Natural killer cell (primary cell): ENCODE measurements at regions not wholly inside any gene's neighbourhood (a gene's known extent, or its start where the extent isn't known, plus 50 kb on each side); places are given as distances from the start of the nearest gene placed in this dataset.

Source experiments
- ATAC-seq, 3 donors: fragments of 150-1000 bp in 2 of 3; fragments of 200-7000 bp in 1 of 3; cut with Tn5 transposase; 1 replicate in 1 of 3; 2 replicates in 2 of 3; pipeline ENCODE4 v1.10.0; 2021; ENCODE audit warnings: mild to moderate bottlenecking in 2 of 3, moderate library complexity in 2 of 3
- DNase-seq, 2 donors: peaks; one replicate each; pipeline versions ENCODE4 v3.0.0 to v3.0.0-alpha.2; 2013 to 2021; ENCODE audit warnings: mixed read lengths in 1 of 2
- H3K27ac ChIP-seq: one replicate; pipeline ENCODE4 v1.5.1; 2013; ENCODE audit warnings: mild to moderate bottlenecking, low read length
- H3K27me3 ChIP-seq: one replicate; pipeline ENCODE4 v1.6.1; 2013; ENCODE audit warnings: low read length; ENCODE audit not compliant: control insufficient read depth, insufficient read depth
- H3K36me3 ChIP-seq: one replicate; pipeline ENCODE4 v1.6.1; 2013; ENCODE audit warnings: low read length; ENCODE audit not compliant: control insufficient read depth, insufficient read depth
- H3K4me1 ChIP-seq: one replicate; pipeline ENCODE4 v1.6.1; 2013; ENCODE audit warnings: low read length; ENCODE audit not compliant: control insufficient read depth, insufficient read depth
- H3K4me3 ChIP-seq: one replicate; pipeline ENCODE4 v1.5.1; 2013; ENCODE audit warnings: low read length
- H3K9me3 ChIP-seq: one replicate; pipeline ENCODE4 v1.6.1; 2013; ENCODE audit warnings: low read length; ENCODE audit not compliant: control insufficient read depth, insufficient read depth
- H3K27ac Mint-ChIP-seq, 2 donors: one replicate each; pipeline ENCODE4 v1.8.0; 2022; ENCODE audit warnings: mild to moderate bottlenecking in 2 of 2, mixed read lengths in 2 of 2, moderate library complexity in 1 of 2
- H3K27me3 Mint-ChIP-seq, 2 donors: one replicate each; pipeline ENCODE4 v1.8.0; 2022; ENCODE audit warnings: low read depth in 2 of 2, mixed read lengths in 2 of 2
- H3K36me3 Mint-ChIP-seq: one replicate; pipeline ENCODE4 v1.8.0; 2022; ENCODE audit warnings: mixed read lengths
- H3K4me1 Mint-ChIP-seq, 2 donors: one replicate each; pipeline ENCODE4 v1.8.0; 2022; ENCODE audit warnings: mixed read lengths in 2 of 2
- H3K4me3 Mint-ChIP-seq: one replicate; pipeline ENCODE4 v1.8.0; 2022; ENCODE audit warnings: mild to moderate bottlenecking, moderate library complexity, mixed read lengths
- H3K9me3 Mint-ChIP-seq, 2 donors: one replicate each; pipeline ENCODE4 v1.8.0; 2022; ENCODE audit warnings: mixed read lengths in 2 of 2
- WGBS: methylation state at CpG from one replicate; pipeline ENCODE4 v1.1.7; 2013; ENCODE audit warnings: missing lambda C conversion rate; ENCODE audit not compliant: insufficient coverage; 5-methylcytosine and 5-hydroxymethylcytosine counted together
- intact Hi-C: fragments of 100-400 bp; cut with micrococcal nuclease; formaldehyde crosslinking; loops from one replicate; pipeline ENCODE4 v1.14.2; 2022
- TF ChIP-seq, protein P1 (sequence below): fragments of 200-600 bp; IDR thresholded peaks from one replicate; pipeline ENCODE4 v1.8.0; 2022; ENCODE audit warnings: antibody characterized with exemption

- H3K4me3 ChIP-seq, result no peak overlapping the region
- TF ChIP-seq, protein P1, sequence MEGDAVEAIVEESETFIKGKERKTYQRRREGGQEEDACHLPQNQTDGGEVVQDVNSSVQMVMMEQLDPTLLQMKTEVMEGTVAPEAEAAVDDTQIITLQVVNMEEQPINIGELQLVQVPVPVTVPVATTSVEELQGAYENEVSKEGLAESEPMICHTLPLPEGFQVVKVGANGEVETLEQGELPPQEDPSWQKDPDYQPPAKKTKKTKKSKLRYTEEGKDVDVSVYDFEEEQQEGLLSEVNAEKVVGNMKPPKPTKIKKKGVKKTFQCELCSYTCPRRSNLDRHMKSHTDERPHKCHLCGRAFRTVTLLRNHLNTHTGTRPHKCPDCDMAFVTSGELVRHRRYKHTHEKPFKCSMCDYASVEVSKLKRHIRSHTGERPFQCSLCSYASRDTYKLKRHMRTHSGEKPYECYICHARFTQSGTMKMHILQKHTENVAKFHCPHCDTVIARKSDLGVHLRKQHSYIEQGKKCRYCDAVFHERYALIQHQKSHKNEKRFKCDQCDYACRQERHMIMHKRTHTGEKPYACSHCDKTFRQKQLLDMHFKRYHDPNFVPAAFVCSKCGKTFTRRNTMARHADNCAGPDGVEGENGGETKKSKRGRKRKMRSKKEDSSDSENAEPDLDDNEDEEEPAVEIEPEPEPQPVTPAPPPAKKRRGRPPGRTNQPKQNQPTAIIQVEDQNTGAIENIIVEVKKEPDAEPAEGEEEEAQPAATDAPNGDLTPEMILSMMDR, result no peak
- ATAC-seq (no peak), DNase-seq (no peak)
- no peak overlapping the region for H3K27ac ChIP-seq
- intact Hi-C loops, result no loop called here
- H3K36me3 Mint-ChIP-seq, result no peaks in the 10 kb centered on the region
- H3K4me3 Mint-ChIP-seq, result no peak overlapping the region
- H3K9me3 Mint-ChIP-seq, result no peaks in the 10 kb centered on the region
- no peak overlapping the region for H3K27ac Mint-ChIP-seq
- H3K36me3 ChIP-seq, result no peaks in the 10 kb centered on the region
- WGBS, result 90% methylated on average over 5 of the region's 5 CpGs
- no peaks in the 10 kb centered on the region for H3K4me1 Mint-ChIP-seq
- H3K27me3 Mint-ChIP-seq, result peaks cover 32 to 60% of the 10 kb centered on the region in 2 donors
- no peaks in the 10 kb centered on the region for H3K27me3 ChIP-seq
- H3K9me3 ChIP-seq, result no peaks in the 10 kb centered on the region
- H3K4me1 ChIP-seq, result no peaks in the 10 kb centered on the region
Observed at GRCh38 chr9:89940625-89941024, 335.8 kb downstream of the GADD45G start.

- Histone ChIP-seq H3K27ac (no peak overlapping the region), H3K9me3 (no peaks in the 10 kb centered on the region), H3K4me1 (no peaks in the 10 kb centered on the region), H3K36me3 (no peaks in the 10 kb centered on the region), H3K4me3 (no peak overlapping the region), H3K27me3 (no peaks in the 10 kb centered on the region)
- H3K27me3 Mint-ChIP-seq, result peaks cover 32 to 51% of the 10 kb centered on the region in 2 donors
- H3K27ac Mint-ChIP-seq, result no peak overlapping the region
- ATAC-seq (no peak), DNase-seq (no peak)
- H3K9me3 Mint-ChIP-seq, result no peaks in the 10 kb centered on the region
- intact Hi-C loops, result no loop called here
- no peak overlapping the region for H3K4me3 Mint-ChIP-seq
- H3K4me1 Mint-ChIP-seq, result no peaks in the 10 kb centered on the region
- WGBS, result 100% methylated on average over 2 of the region's 2 CpGs
- H3K36me3 Mint-ChIP-seq, result no peaks in the 10 kb centered on the region
- TF ChIP-seq, protein P1, result no peak
Observed at GRCh38 chr9:89941875-89942274, 337.1 kb downstream of the GADD45G start.

- no peaks in the 10 kb centered on the region for H3K4me1 ChIP-seq
- Mint-ChIP-seq H3K36me3 (no peaks in the 10 kb centered on the region), H3K9me3 (no peaks in the 10 kb centered on the region), H3K27me3 (peaks cover 26 to 43% of the 10 kb centered on the region in 2 donors), H3K4me1 (no peaks in the 10 kb centered on the region), H3K4me3 (no peak overlapping the region), H3K27ac (no peak overlapping the region)
- intact Hi-C loops, result no loop called here
- no peak for DNase-seq
- H3K4me3 ChIP-seq, result no peak overlapping the region
- no peak overlapping the region for H3K27ac ChIP-seq
- H3K36me3 ChIP-seq, result no peaks in the 10 kb centered on the region
- H3K9me3 ChIP-seq, result no peaks in the 10 kb centered on the region
- no peaks in the 10 kb centered on the region for H3K27me3 ChIP-seq
- TF ChIP-seq, protein P1, result no peak
- WGBS, result 93% methylated on average over 7 of the region's 7 CpGs
- no peak for ATAC-seq
Observed at GRCh38 chr9:89942643-89943042, 337.8 kb downstream of the GADD45G start.

DNA sequence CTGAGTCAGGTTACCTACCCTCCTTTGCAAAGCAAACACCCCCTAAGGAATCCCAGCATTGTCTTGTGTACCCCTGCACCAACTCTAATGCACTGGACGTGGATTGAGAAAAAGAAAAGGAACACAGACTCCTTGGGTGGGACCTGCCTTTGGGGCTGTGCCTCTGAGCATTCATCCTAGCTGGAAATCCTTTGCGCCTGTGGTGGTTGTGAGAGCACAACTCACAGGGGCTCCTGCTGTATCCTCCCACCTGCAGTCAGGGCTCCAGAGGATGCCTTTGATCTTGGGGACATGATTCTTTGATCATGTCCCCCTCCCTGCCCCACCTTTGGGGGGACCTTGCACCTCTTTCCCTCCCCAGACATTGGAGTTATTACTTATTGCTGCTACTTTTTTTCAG, 338.5 kb downstream of the GADD45G start:
- DNase-seq, result no peak
- TF ChIP-seq, protein P1, result no peak
- WGBS, result 75% methylated on average over 2 of the region's 2 CpGs
- Histone ChIP-seq H3K27me3 (no peaks in the 10 kb centered on the region), H3K4me3 (no peak overlapping the region), H3K36me3 (no peaks in the 10 kb centered on the region), H3K27ac (no peak overlapping the region), H3K9me3 (no peaks in the 10 kb centered on the region), H3K4me1 (no peaks in the 10 kb centered on the region)
- intact Hi-C loops, result no loop called here
- no peaks in the 10 kb centered on the region for H3K36me3 Mint-ChIP-seq
- no peaks in the 10 kb centered on the region for H3K4me1 Mint-ChIP-seq
- H3K27ac Mint-ChIP-seq, result no peak overlapping the region
- no peak overlapping the region for H3K4me3 Mint-ChIP-seq
- peaks cover 26 to 39% of the 10 kb centered on the region in 2 donors for H3K27me3 Mint-ChIP-seq
- no peaks in the 10 kb centered on the region for H3K9me3 Mint-ChIP-seq
- ATAC-seq, result no peak
